Amygdala (tissue), 56 donors: ENCODE measurements at regions not wholly inside any gene's neighbourhood (a gene's known extent, or its start where the extent isn't known, plus 50 kb on each side); places are given as distances from the start of the nearest gene placed in this dataset.

ENCODE experiments used
- DNase-seq, 56 donors: peaks; one replicate each; lab custom pipeline; 2025; lab: John Stamatoyannopoulos, UW

DNA sequence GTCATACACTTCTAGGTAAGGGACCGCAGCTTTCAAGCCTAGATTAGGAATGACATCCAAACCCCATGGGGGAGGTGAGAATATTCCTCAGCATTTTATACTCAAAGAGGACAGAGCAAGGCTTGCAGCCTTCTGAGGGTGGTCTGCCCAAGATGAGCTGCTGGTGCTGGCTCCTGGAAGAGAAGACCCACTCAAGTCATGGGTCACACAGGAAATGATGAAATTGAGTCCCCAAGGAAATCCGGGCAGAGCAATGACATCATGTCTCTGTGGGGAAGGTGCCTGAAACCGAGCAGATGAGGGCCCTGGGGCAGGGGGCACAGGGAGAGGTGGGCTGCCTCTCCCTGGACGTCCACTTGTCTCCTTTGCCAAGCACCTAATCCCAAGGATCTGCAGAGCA, 468.7 kb downstream of the TSHZ3 start:
- no peak for DNase-seq

DNA sequence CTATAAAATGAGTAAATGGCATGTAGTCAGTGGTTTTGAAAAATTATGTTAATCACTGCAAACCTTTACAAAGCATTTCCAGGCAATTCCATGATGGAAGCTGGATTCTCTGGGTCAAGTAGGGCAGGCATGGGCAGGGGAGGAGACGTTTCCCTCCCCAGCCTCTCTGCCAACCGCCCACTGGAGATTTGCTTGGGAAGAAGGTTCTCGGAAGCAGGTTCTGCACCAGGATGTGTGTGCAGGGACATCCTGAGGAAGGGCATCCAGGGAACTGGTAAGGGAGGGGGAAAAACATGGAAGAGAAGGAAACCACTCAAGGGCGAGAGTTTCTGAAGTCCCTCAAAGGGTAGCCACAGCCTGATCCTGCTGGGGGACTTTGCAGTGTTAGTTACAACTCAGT, 469.1 kb downstream of the TSHZ3 start:
- no peak for DNase-seq

DNA sequence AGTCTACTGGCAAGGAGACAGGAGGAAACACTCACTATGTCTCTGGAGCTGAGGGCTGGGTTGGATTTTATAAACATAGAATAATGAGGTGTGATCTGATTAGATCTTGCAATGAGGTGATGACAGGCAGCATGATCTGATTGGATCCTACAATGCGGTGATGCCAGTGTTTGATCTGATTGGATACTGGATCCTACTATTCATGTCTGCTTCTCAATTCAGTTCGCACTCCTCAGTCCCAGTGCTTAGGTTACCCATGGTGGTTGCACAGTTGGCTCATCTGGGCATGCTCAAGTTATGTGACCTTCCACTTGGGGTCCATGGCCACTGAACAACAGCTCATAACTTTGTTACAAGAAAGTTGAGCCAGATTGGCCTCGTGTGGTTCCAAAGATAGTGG, 469.5 kb downstream of the TSHZ3 start:
- DNase-seq: no peak

- no peak for DNase-seq
Observed at GRCh38 chr19:30879225-30879624, 470.0 kb downstream of the TSHZ3 start.

GRCh38 chr19:30878495-30878894, 470.7 kb downstream of the TSHZ3 start:
- no peak for DNase-seq

DNA sequence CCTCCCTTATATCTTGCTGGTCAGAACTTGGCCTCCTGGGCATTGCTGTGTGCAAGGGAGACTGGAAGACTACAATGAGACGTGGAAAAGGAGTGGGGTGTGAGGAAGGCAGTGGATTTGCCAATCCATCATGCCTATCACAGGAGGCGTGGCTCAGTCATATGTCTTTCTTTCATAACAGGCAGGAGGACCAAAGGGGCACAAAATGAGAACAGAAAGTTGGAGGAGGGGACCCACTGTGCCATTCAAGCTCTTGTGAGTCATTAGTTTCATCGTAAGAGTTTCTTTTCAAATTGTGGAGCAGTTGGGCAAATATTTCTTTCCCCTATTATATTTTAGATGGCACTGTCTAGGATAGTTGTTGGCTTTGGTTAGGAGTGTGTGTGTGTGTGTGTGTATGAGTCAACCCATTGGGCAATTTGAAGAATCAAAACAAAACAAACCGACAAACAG, 471.5 kb downstream of the TSHZ3 start:
- peak in 3 of 56 donors; percentile 2 to 40 (median 11) for DNase-seq

DNA sequence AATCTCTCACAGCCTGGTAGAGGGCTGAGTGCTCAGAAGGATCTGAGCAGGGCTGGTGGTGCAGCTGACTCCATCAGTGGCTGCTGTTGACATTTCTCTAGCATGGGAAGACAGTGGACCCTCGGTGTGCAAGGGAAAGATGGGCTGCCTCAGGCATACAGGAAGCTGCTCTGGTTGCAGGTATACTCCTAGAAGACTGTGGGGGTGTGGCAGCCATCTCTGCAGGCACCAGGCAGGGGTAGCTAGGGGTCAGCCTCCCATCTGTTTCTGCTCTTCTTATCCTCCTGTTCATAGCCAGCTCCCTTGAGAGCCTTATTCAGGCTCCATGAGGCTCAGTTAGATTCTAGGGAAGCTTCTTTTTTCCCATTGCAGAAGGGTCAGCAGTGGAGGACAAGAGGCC, 475.5 kb downstream of the TSHZ3 start:
- peak in 1 of 56 donors; percentile 1 for DNase-seq

- no peak for DNase-seq
Observed at GRCh38 chr19:30873003-30873402, 476.2 kb downstream of the TSHZ3 start.

- no peak for DNase-seq
Observed at GRCh38 chr19:30871979-30872378, 477.3 kb downstream of the TSHZ3 start.

DNA sequence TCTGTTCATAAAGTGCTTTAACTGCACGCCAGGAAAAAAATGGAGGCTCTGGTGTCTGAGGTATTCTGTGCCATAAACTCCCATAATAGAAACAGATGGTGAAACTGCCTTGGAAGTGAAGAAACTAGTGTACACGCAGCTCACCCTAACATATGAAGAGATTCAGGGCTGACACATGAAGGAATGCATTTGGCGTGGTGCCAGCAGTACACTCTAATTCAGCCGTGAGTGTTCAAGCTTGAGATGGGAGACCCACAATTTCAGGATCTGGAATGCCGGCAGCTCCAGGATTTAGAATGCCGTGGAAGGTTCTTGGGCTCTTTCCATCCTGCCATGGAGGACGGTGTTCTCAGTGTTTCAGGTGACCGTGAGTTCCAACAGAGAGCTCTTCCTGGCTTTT, 478.4 kb downstream of the TSHZ3 start:
- peak in 16 of 56 donors; percentile 5 to 49 (median 18) for DNase-seq

GRCh38 chr19:30865511-30865910, 483.7 kb downstream of the TSHZ3 start:
- no peak for DNase-seq

- peak in 27 of 56 donors; percentile 7 to 55 (median 26) for DNase-seq
Observed at GRCh38 chr19:30864391-30865215, 484.6 kb downstream of the TSHZ3 start.

- DNase-seq: no peak
Observed at GRCh38 chr19:30862876-30863275, 486.4 kb downstream of the TSHZ3 start.

DNA sequence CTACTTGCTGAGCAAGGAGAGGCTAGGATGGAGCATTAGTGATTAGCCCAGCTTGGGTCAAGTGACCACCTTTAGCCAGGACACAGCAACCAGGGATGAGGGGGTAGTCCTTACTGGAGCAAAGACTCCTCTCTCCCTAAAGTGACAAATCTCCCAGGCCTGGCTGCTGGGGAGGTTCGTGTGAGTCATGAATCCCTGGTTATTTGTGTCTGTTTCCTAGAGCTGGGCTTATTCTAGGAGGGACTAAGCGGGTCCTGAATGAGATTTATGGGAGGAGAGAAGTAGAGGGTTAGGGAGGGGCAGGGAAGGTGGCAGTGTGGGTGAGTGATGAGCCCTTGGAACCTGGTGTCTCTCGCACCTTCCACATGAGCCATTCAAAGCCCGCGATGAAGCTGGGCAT, 487.3 kb downstream of the TSHZ3 start:
- no peak for DNase-seq

GRCh38 chr19:30857966-30858490, 485.8 kb downstream of the ZNF536 start:
- DNase-seq: no peak

DNA sequence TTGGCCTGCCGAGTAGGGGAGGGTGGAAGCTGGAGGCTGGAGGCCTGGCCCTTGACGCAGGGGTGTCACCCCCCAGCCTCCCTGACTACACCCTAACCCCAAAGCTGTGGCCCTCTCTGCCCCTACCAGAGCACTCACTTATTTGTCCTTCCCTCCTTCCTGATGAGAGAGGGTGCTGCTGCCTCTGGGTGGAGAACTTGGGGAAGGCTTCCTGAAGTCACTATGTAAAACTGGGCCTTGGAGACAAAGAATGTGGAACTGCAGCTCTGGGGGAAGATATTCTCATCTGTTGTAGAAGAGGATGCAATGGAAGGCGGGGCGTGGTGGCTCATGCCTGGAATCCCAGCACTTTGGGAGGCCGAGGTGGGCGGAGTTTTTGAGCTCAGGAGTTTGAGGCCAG, 485.2 kb downstream of the ZNF536 start:
- no peak for DNase-seq

DNA sequence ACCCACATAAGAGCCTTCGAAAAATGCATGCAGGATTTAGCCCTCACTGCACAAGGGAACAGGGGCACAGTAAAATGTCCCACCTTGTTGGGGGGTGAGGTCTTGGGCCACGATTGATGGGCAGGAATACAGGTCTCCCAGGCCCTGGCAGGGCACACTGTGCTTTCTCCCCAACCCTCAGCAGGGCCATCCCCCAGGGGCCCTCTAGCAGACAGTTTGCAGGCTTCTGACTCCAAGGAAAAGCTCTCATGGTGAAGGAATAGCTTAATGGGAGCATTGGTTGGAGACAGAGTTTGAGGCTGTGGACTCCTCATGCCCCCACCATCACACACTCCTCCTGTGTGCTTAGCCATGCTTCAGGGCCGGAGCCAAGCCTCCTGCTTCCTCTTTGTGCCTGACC, 484.6 kb downstream of the ZNF536 start:
- DNase-seq: no peak

DNA sequence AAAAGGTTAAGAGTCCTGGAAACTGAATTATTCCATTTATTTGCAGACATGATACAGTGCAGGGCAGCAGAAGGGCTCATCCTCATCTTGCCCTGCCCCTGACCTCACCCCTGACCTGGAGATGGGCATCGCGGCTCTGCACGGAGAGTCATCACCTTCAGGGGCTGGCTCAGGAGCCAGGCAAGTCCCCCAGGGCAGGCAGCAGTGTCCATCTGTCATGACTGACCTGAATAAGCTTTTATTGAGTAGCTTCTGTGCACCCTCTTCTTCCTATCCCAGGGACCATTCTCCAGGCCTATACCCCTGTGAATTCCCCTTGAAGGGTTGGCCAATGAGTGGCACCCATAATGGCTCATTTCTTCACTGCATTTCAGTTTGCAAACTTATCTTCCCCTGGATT, 484.2 kb downstream of the ZNF536 start:
- DNase-seq: no peak

- no peak for DNase-seq
Observed at GRCh38 chr19:30855442-30855841, 483.3 kb downstream of the ZNF536 start.

DNA sequence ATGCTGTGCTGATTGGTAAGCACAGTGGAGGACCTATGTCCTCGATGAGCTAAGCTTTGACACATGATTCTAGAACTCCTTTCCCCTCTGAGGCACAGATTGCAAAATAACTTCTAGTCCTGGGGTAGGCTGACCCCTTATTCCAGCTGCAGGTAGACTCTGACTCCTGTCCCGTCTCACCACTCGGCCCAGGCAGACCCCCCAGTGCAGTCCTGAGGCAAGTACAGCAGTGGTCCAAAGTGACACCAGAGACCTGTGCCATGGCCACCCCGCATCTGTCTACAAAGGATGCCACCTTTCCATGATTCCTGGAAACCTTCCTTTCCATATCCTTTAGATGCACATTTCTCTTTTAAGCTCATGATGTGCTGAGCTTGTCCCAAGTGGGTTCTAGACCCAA, 482.5 kb downstream of the ZNF536 start:
- no peak for DNase-seq

- no peak for DNase-seq
Observed at GRCh38 chr19:30854207-30854606, 482.0 kb downstream of the ZNF536 start.

DNA sequence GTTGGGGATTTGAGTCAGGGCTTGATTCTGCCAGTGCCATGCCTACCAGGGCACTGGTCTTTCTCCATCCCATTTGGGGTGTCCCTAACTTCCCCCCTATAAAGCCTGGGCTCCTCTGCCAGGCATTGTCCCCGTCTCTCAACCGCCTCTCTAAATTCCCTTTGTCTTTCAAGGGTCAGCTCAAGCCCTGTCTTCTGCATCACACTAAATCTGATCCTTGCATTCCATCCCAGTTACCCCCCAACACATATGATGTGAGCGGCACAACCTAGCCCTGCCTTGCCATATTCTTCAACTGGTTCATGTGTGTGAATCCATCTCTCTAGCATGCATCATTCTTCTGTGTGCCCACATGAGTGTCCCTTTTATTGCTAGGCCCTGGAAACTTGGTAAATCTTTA, 480.9 kb downstream of the ZNF536 start:
- no peak for DNase-seq
